Fibroblast of mammary gland (primary cell): ENCODE measurements at regions not wholly inside any gene's neighbourhood (a gene's known extent, or its start where the extent isn't known, plus 50 kb on each side); places are given as distances from the start of the nearest gene placed in this dataset.

Experiments used
- DNase-seq: peaks from one replicate; pipeline ENCODE4 v3.0.0-alpha.2; 2010; ENCODE audit warnings: low read depth
- H3K4me3 ChIP-seq: 2 replicates; pipeline ENCODE4 v1.5.1; 2011; ENCODE audit warnings: low read depth, mild to moderate bottlenecking, low read length, moderate library complexity; ENCODE audit not compliant: control insufficient read depth
- CTCF ChIP-seq: conservative IDR thresholded peaks from 2 replicates; pipeline ENCODE4 v1.5.1; 2011; ENCODE audit warnings: low read depth, low read length, inconsistent platforms; ENCODE audit not compliant: control insufficient read depth, insufficient read depth

DNA sequence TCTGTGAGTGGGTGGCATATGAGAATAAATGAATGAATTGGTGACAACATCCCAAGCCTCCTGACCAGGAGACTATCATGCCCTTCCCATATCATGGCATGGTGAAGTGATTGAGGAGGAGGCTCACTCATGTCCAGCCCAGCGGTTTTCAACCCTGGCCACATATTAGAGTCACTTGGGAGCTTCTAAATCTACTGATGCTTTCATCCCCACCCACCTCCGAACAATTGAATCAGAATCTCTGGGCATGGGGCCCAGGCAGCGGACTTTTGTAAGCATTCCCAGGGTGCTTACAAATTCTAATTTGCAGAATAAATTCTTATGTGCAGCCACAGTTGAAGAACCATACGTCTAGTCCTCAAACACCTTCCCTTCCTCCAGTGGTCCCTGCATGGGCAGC lies 81.7 kb upstream of the SEC11C start:
- no peak for TF ChIP-seq CTCF
- no peak overlapping the region for H3K4me3 ChIP-seq
- peak; percentile 87 for DNase-seq

DNA sequence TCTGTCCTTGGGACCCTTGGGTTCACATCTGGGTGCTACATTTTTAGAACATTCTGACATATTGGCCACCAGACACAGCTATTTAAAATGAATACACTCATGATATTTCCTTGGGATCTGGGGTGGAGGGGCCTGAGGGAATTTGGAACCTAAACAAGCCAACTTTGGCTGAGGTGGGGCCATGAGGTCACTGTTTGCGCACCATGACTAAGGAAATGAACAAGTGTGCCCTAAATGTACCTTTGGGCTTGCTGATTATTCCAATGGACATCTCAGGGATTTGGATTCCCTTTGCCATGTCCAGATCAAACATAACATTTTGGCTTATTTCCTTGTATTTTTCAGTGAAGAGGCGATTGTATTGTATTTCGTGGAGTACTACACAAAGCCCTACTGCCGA lies 80.5 kb upstream of the SEC11C start:
- H3K4me3 ChIP-seq: no peak overlapping the region
- no peak for DNase-seq
- no peak for TF ChIP-seq CTCF

DNA sequence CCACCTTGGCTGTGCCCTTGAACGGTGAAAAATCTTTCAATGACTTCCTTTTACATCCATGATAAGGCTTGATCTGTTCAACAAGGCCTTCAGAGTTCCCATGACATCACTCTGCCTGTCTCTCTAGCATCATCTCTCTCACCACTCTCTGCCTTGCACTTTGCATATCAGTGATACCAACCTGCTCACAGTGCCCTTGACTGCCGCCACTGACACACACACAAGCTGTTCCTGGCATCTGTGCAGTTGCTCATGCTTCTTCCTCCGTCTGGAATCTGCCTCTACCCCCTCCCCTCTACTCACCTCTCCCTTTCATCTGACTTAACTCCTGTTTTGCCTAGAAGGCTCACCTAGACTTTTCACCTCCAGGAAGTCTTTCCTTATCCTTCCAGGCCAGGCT lies 79.1 kb upstream of the SEC11C start:
- TF ChIP-seq CTCF: no peak

GRCh38 chr18:59061914-59062642 lies 77.6 kb upstream of the SEC11C start:
- H3K4me3 ChIP-seq: no peak overlapping the region
- no peak for TF ChIP-seq CTCF
- DNase-seq: no peak

More for the DNA sequence above, 79.1 kb upstream of the SEC11C start:
- DNase-seq: no peak
- no peak overlapping the region for H3K4me3 ChIP-seq

- H3K4me3 ChIP-seq: no peak overlapping the region
- no peak for TF ChIP-seq CTCF
- no peak for DNase-seq
These were observed 77.1 kb upstream of the SEC11C start for GRCh38 chr18:59062643-59063006.

DNA sequence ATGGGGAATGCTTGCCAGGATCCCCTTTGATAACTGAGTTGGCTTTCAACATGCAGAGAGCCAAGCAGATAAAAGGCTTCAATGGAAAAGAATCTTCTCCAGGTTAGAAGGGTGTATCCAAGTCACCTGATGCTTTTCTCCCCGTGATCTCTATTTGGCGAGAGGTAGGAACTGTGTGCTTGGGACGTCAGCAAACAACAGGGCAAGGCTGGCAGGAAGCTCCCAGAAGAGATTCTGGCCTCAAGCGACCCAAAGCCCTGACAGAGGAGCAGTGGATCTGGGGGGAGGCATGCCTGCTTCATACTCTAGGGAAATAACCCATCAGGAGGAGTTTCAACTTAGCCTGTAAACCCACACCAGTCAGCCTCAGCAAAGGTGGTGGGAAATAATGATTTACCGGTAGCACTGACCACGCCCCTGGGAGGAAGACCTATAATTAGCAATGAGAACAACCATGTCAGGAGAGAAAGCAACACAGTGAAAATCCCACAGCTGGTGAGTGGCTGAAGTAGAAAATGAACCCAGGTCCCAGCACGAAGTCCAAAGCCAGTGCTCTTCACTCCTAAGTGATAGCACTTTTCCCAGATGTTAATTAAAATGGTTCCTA lies 76.3 kb upstream of the SEC11C start:
- H3K4me3 ChIP-seq: no peak overlapping the region
- TF ChIP-seq CTCF: no peak
- no peak for DNase-seq

DNA sequence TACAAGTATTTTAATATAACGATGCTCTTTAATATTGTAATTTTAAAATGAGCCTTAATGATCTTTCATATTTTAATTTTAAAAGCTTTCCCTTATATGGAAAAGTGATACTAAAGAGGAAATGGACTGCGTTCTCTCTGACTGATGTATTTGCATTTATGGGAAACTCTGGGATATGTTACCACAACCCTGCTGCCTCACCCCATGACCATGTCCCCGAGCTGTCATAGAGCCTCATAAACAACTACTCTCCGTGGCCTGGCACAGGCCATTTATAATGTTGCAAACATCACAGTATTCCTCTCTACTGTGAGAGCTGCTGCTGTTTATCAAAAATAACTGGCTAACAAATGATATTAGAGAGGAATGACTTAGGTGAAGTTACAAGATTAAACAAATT lies 75.8 kb upstream of the SEC11C start:
- TF ChIP-seq CTCF: no peak
- no peak overlapping the region for H3K4me3 ChIP-seq
- no peak for DNase-seq
